ENCODE measurements at regions not wholly inside any gene's neighbourhood (a gene's known extent, or its start where the extent isn't known, plus 50 kb on each side); places are given as distances from the start of the nearest gene placed in this dataset.

DNA sequence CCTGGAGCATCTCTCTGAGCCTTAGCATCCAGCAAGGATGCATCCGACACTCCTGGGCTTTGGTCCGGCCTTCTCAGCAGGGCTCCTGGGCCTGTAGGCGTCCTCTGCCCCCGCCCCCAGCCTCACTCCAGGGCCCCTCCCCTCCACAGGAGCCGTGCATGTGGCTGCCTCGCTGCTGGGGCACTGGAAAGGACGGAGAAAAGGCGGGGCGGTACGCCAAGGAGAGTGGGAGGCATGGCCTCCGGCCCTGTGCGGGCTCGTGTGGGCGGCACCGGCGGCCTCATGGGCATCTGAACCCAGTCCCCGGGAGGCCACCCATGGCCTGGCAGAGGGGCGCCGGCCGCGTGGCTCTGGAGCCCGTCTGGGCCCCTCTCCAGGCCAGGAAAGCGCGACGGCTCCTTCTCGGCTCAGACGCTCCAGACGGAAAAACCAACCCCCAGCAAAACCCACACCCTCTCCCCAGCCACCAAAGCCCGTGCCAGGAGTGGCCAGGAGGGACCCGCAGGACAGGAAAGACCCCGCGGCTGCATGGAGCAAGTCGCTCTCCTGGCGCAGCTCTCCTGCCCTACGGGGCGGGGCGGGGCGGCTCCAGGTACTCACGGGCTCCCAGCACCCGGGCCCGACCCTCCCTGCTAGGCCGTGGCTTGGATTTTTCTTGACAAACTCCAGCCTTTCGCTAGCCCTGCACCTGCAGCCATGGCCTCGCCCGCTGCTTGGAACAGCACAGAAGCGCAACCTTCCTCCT, 419.9 kb downstream of the QKI start:
- Mint-ChIP-seq H3K4me3 (no peak overlapping the region), H3K9me3 (no peaks in the 10 kb centered on the region), H3K27me3 (peaks cover 10% of the 10 kb centered on the region), H3K27ac (no peak overlapping the region), H3K36me3 (no peaks in the 10 kb centered on the region), H3K4me1 (no peaks in the 10 kb centered on the region)

DNA sequence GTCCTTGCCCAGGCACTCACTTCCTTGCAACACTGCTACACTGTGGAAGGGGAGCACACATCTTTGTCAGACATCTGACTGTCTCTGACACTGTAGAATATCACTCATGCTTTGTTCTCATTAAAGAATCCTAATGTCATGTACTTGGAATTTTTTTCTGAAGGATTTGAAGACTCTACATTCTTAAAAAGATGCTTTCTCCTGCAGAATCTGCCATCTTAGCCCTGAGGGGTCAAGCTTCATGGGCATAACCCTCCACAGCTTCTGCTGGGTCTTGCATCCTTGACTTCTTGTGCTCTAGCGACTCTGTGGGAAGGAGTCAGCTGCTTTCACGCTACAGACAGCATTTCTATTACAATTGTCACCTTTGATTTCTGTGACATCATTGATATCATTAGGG, 417.2 kb downstream of the QKI start:
- H3K27ac Mint-ChIP-seq: no peak overlapping the region
- no peaks in the 10 kb centered on the region for H3K9me3 Mint-ChIP-seq
- no peak overlapping the region for H3K4me3 Mint-ChIP-seq
- no peaks in the 10 kb centered on the region for H3K4me1 Mint-ChIP-seq
- peaks cover 8% of the 10 kb centered on the region for H3K27me3 Mint-ChIP-seq
- no peaks in the 10 kb centered on the region for H3K36me3 Mint-ChIP-seq

DNA sequence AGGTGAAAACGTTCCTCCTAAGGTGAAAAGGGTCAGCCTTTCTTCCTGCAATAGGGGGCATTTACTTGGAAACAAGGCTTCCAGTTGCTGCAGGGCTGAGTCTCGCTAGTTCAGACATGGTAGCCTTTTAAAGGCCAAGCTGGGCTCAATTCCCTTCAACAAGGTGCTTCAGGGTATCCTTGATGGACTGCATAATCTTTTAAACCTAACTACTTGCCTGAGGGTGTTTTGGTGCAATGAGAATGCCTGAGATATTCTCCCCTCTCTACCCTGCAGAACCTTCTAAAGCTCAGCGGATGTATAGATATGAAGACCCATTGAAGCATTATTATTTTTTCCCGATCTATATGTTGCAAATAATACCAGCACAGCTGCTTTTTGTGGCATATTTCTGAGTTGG, 416.1 kb downstream of the QKI start:
- no peaks in the 10 kb centered on the region for H3K4me1 Mint-ChIP-seq
- no peaks in the 10 kb centered on the region for H3K36me3 Mint-ChIP-seq
- H3K27ac Mint-ChIP-seq: no peak overlapping the region
- H3K9me3 Mint-ChIP-seq: no peaks in the 10 kb centered on the region
- H3K27me3 Mint-ChIP-seq: peaks cover 11% of the 10 kb centered on the region
- H3K4me3 Mint-ChIP-seq: no peak overlapping the region

DNA sequence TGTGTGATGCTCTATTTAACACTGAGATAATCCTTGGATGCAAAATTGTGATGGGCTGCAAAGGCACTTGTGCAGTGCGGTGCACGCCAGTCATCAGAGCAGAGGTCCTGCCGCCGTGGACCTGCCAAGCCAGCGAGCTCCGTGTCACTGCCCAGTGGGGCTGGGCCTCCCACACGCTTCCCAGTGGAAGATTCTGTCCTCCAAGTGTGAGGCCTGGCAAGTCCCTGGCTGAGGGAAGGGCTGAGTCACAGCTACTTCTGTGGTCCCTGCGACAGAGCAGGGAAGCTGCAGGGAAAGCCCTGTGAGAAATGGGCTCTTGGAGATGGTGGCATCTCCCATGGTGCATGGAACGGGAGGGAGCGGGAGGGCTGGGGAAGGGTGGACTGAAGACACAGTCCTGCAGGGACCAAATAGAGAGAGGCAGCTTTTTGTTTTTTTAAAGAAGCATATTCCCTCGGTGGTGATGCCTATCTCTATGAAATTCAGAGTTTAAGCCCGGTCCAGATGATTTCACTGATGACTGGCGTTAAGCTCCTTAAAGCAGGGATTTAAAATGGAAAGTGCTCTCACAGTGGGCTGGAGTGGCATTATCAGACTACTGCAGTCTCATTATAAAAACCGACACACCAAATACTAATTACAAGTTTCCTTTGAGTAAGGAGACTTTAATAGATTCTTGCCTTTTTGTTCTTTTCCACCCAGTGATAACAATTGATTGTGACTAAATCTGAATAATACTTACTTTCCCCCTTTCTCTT, 413.7 kb downstream of the QKI start:
- H3K36me3 Mint-ChIP-seq: no peaks in the 10 kb centered on the region
- H3K4me3 Mint-ChIP-seq: no peak overlapping the region
- H3K27me3 Mint-ChIP-seq: peaks cover 8% of the 10 kb centered on the region
- no peaks in the 10 kb centered on the region for H3K4me1 Mint-ChIP-seq
- no peaks in the 10 kb centered on the region for H3K9me3 Mint-ChIP-seq
- H3K27ac Mint-ChIP-seq: no peak overlapping the region

DNA sequence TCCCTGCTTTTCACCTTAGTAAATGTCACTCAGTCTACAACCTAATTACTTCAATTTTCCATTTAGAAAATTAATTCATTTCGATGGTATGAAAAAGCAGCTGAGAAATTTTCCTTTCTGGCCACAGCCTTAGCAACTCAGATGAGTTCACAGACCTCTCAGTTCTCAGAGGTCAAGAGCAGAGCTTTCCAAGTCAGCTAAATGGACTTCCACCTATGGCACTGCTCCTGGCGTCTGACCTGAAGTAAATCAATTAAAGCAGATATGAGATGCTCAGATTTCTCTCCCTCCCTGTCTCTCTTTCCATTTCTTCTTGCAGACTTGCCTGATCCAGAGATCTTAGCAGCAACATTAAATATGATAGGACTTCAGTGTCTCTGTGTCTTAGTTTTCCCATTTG, 412.6 kb downstream of the QKI start:
- no peaks in the 10 kb centered on the region for H3K36me3 Mint-ChIP-seq
- H3K4me3 Mint-ChIP-seq: no peak overlapping the region
- no peaks in the 10 kb centered on the region for H3K9me3 Mint-ChIP-seq
- H3K27me3 Mint-ChIP-seq: peaks cover 8% of the 10 kb centered on the region
- H3K27ac Mint-ChIP-seq: no peak overlapping the region
- H3K4me1 Mint-ChIP-seq: no peaks in the 10 kb centered on the region

DNA sequence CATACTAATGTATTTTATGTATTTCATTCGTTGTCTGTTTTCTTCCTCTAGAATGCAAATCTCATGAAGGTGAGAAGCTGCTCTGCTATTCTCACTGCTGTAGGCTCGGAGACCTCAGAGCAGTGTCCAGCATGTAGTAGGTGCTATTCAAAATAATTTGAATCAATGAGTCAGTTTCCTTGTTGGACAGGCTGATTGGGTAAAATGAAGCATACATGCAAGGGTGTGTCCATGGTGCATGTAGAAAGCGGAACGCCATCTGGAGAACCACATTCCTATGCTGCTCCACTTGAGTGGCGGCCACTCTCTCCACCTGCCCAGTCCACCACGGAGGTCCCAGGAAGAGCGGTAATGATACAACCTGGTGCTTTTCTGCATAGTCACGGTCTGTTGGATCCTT, 412.1 kb downstream of the QKI start:
- Mint-ChIP-seq H3K36me3 (no peaks in the 10 kb centered on the region), H3K4me3 (no peak overlapping the region), H3K27ac (no peak overlapping the region), H3K9me3 (no peaks in the 10 kb centered on the region), H3K4me1 (no peaks in the 10 kb centered on the region), H3K27me3 (peaks cover 9% of the 10 kb centered on the region)

DNA sequence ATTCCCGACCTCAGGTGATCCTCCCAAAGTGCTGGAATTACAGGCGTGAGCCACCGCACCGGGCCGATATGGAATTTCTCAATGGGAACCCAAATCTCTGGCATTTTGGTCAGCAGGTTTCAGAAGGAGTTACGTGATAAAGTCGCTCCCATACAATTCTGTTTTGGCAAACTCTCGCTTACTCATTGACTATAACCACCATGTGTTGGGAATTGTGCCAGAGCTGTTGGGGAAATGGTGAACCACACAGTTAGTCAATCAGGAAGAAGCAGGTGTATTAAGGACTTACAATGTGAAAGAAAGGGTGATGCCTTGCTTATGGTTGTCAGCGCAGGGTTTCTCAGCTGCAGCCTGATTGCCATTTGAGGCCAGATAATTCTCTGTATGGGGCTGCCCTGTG, 410.5 kb downstream of the QKI start:
- Mint-ChIP-seq H3K4me3 (no peak overlapping the region), H3K4me1 (no peaks in the 10 kb centered on the region), H3K9me3 (no peaks in the 10 kb centered on the region), H3K36me3 (no peaks in the 10 kb centered on the region), H3K27me3 (peaks cover 11% of the 10 kb centered on the region), H3K27ac (no peak overlapping the region)

DNA sequence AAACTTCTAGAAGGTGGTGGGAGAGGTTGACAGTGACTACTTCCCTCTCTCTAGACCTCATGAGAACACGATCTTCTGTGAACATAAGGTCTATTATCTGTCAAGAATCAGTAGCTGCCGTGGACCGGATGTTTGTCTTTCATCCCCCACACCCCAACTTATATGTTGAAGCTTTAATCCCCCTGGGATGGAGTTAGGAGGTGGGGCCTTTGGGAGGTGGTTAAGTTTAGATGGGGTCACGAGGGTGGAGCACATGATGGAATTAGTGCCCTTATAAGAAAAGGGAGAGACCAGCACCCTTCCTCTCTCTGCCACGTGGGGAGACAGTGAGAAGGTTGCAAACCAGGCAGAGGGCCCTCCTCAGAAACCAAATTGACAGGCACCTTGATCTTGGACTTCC, 409.1 kb downstream of the QKI start:
- Mint-ChIP-seq H3K36me3 (no peaks in the 10 kb centered on the region), H3K27me3 (peaks cover 13% of the 10 kb centered on the region), H3K9me3 (no peaks in the 10 kb centered on the region), H3K4me1 (no peaks in the 10 kb centered on the region), H3K4me3 (no peak overlapping the region), H3K27ac (no peak overlapping the region)

DNA sequence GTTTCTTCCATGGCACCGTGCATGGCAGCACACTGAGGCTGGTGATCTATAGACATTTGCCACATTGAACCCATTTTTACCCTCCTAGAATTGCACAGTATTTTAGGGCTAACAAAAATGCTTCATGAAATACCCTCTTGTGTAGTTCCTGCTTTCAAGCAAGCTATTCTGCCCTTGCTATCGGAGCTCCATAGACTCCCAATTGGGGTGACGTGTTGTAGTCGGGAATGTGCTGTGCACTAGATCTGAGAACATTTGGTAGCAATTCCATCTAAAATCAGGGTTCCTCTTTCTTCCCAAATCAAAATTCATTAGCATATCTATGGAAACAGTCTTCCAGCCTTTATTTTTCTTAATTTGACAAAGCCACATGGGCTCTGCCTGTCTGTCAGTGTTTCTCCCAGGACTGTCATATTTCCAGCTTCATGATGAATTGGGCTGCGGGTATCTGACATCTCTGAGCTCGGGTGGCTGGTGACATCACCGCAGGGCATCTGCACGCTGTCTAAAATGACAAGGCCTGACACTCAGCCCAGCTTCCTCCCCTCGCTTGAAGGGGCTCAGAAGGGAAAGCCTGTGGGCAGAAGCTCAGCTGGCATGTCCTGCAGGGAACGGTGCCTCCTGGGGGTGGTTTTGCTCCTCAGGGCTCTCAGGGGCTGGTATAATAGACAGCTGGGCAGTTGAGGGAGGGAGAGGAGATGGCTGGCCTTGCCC, 406.4 kb downstream of the QKI start:
- peaks cover 5% of the 10 kb centered on the region for H3K27me3 Mint-ChIP-seq
- no peak overlapping the region for H3K4me3 Mint-ChIP-seq
- H3K9me3 Mint-ChIP-seq: no peaks in the 10 kb centered on the region
- no peaks in the 10 kb centered on the region for H3K36me3 Mint-ChIP-seq
- no peak overlapping the region for H3K27ac Mint-ChIP-seq
- H3K4me1 Mint-ChIP-seq: no peaks in the 10 kb centered on the region

DNA sequence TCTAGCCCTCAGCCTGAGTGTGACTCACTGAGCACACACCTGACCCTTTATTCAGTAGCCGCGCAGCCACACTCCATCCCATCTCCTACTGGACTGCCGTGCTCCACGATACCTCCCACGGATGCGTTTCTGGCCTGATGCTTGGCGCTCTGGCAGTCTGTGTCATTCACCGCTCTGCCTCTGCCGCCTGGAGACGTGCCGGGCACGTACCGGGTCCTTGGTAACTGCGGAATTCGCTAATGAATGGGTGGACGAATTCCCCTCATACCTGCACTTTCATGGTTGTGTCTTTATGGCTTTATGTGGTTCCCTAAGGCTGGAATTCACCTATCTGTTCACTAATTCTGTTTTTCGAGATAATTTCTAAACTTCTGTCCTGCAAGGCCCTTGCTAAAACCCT, 405.7 kb downstream of the QKI start:
- Mint-ChIP-seq H3K9me3 (no peaks in the 10 kb centered on the region), H3K27ac (no peak overlapping the region), H3K4me1 (no peaks in the 10 kb centered on the region), H3K36me3 (no peaks in the 10 kb centered on the region), H3K27me3 (peaks cover 7% of the 10 kb centered on the region), H3K4me3 (no peak overlapping the region)

DNA sequence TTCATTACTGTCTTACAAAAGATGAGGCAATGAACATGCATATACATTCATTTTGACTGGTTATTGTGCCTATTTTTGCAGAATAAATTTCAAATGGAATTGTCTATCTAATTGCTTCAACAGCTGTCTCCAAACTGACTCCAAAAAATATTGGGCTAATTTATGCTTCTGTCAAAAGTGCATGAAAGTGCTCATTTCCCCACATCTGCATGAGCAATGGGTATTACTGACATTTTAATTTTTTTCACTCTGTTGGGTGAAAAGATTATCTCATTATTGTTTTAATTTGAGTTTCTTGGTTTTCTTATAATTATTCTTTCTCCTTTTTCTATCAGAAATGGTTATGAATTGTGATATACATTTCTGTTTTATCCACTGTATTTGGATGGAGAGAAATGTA, 404.2 kb downstream of the QKI start:
- no peaks in the 10 kb centered on the region for H3K4me1 Mint-ChIP-seq
- H3K4me3 Mint-ChIP-seq: no peak overlapping the region
- peaks cover 9% of the 10 kb centered on the region for H3K27me3 Mint-ChIP-seq
- H3K36me3 Mint-ChIP-seq: no peaks in the 10 kb centered on the region
- no peaks in the 10 kb centered on the region for H3K9me3 Mint-ChIP-seq
- no peak overlapping the region for H3K27ac Mint-ChIP-seq

DNA sequence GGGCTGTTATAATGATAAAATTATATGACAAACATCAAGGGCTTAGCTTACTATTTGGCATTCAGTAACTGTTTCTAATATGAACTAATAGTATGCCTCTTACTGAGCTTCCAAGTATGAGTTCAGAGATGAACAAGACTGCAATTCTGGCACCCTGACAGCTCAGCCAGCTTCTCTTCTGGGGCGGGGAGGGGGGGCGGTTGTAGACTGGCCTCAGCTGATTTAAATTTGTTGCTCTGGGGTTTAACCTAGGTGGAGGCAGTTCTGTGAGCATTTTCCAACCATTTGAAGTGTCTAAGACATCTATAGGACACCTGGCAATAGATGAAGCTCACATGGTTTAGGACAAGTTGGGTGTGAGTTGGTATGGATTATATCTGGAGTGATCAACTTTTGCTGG, 401.9 kb downstream of the QKI start:
- Mint-ChIP-seq H3K36me3 (no peaks in the 10 kb centered on the region), H3K27me3 (peaks cover 6% of the 10 kb centered on the region), H3K4me3 (no peak overlapping the region), H3K4me1 (no peaks in the 10 kb centered on the region), H3K27ac (no peak overlapping the region), H3K9me3 (no peaks in the 10 kb centered on the region)

DNA sequence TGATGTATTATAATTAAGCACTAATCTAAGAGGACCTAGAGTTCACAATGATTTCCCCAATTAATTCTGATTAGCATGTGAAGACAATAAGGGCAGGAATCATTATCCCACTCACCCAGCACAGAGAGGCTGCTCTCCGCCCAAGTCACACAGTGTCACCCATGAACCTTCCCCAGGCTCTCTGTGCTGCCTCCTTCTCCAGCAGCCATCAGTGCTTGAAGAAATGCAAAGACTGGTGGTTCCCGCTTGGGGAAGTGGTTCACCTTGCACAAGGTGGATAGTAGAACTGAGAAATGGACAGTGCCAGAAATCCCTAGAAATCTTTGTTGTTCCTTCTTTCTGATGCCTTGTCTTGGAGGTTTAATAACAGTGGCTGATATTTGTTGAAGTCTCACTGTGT, 401.3 kb downstream of the QKI start:
- no peaks in the 10 kb centered on the region for H3K4me1 Mint-ChIP-seq
- no peaks in the 10 kb centered on the region for H3K36me3 Mint-ChIP-seq
- no peaks in the 10 kb centered on the region for H3K9me3 Mint-ChIP-seq
- no peak overlapping the region for H3K27ac Mint-ChIP-seq
- peaks cover 6% of the 10 kb centered on the region for H3K27me3 Mint-ChIP-seq
- H3K4me3 Mint-ChIP-seq: no peak overlapping the region

DNA sequence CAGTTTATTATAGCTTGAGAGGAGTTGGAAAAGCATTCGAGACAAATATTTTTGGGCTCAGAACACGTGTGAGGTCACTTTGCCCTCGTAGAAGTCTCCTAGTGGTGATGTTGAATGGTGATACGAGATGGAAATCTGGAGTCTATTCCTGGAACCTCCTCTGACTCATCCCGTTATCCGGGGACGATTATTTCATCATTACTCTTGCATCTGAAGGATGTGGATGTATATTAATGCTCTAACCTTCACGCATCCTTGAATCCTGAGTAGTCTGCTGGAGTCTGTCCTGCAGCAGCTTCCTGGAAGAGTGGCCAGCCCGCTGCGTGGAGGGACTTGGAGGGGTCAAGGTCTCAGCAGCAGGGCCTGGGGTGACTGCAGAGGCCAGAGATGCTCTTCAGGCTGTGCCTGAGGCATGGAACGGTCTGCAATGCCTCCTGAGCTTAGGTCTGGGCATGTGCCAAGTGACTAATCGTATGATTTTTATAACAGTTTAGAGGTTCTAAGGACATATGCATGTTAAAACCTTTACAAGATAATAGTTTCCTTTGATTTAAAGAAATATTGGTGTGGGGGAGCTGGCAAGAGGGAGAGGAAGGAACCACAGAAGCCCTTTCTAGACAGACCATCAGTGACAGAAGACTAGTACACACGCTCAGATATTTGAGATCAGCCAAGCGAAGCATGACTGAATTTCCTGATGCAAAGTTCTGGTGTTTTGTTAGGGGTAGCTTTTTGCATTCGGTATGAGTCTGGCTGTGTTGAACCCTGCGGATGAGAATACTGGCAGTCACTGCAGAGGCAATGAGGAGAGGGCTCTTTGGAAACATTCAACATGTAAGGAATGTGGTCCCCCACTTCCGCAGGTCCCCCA, 400.2 kb downstream of the QKI start:
- H3K4me1 Mint-ChIP-seq: no peaks in the 10 kb centered on the region
- H3K27ac Mint-ChIP-seq: no peak overlapping the region
- H3K36me3 Mint-ChIP-seq: no peaks in the 10 kb centered on the region
- H3K9me3 Mint-ChIP-seq: no peaks in the 10 kb centered on the region
- H3K4me3 Mint-ChIP-seq: no peak overlapping the region
- peaks cover 6% of the 10 kb centered on the region for H3K27me3 Mint-ChIP-seq

DNA sequence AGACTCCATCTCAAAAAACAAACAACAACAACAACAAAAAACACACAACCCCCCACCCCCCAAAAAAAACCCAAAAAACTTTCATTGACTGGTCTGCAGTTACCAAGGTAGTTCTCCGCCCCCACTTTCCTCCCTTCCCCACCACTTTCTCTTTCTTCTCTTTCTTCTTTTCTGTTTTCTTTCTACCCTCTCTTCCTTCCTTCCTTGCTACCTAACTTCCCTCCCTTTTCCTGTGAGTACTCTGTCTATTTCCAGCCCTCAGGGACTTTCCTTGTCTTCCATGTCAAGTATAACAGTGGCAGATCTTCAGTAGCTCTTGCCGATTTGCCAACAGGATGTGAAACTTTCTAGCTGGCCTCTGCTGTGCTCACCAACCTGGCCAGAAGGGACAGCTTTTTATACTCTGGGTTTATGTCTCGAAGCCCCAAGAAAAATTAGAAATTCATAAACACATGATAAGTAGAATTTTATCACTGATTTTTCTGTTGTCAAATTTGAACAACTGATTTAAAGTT, 399.5 kb downstream of the QKI start:
- no peak overlapping the region for H3K27ac Mint-ChIP-seq
- no peak overlapping the region for H3K4me3 Mint-ChIP-seq
- no peaks in the 10 kb centered on the region for H3K9me3 Mint-ChIP-seq
- H3K36me3 Mint-ChIP-seq: no peaks in the 10 kb centered on the region
- no peaks in the 10 kb centered on the region for H3K4me1 Mint-ChIP-seq
- H3K27me3 Mint-ChIP-seq: peaks cover 4% of the 10 kb centered on the region
